Gastrocnemius medialis (tissue), 4 donors: ENCODE measurements at regions not wholly inside any gene's neighbourhood (a gene's known extent, or its start where the extent isn't known, plus 50 kb on each side); places are given as distances from the start of the nearest gene placed in this dataset.

ENCODE experiments used
- ATAC-seq, 2 donors: fragments of 150-250 bp; one replicate each; pipeline ENCODE4 v1.9.1; 2016
- DNase-seq, 2 donors: peaks; one replicate each; pipeline ENCODE4 v3.0.0-alpha.2; 2019
- H3K27ac ChIP-seq, 4 donors: fragments of 200-600 bp; sonication (generic); 1 replicate in 1 of 4; 2 replicates in 3 of 4; pipeline ENCODE4 v1.5.1; 2016 to 2018; ENCODE audit warnings: mild to moderate bottlenecking in 2 of 4, moderate library complexity in 1 of 4
- H3K27me3 ChIP-seq, 3 donors: fragments of 200-600 bp; sonication (generic) in 2 of 3; 1 replicate in 1 of 3; 2 replicates in 2 of 3; pipeline versions ENCODE4 v1.5.1 to v1.6.0; 2016 to 2019; ENCODE audit warnings: mild to moderate bottlenecking in 1 of 3, moderate library complexity in 1 of 3
- H3K36me3 ChIP-seq, 2 donors: fragments of 200-600 bp; sonication (generic) in 1 of 2; one replicate each; pipeline ENCODE4 v1.5.1; 2017 to 2018
- H3K4me1 ChIP-seq, 2 donors: fragments of 200-600 bp; sonication (generic) in 1 of 2; one replicate each; pipeline ENCODE4 v1.5.1; 2016 to 2017; ENCODE audit warnings: mild to moderate bottlenecking in 2 of 2
- H3K4me3 ChIP-seq, 4 donors: fragments of 200-600 bp; sonication (generic) in 3 of 4; 1 replicate in 1 of 4; 2 replicates in 3 of 4; pipeline ENCODE4 v1.5.1; 2016 to 2019; ENCODE audit warnings: mild to moderate bottlenecking in 2 of 4
- H3K9me3 ChIP-seq, 3 donors: fragments of 200-600 bp; sonication (generic) in 2 of 3; 1 replicate in 1 of 3; 2 replicates in 2 of 3; pipeline ENCODE4 v1.5.1; 2016 to 2019
- CTCF ChIP-seq, 5 experiments: fragments of 450-650 bp in 3 of 5; fragments of 200-600 bp in 2 of 5; sonication (generic) in 2 of 5; IDR thresholded peaks in 4 of 5; conservative IDR thresholded peaks in 1 of 5; 1 replicate in 4 of 5; 2 replicates in 1 of 5; pipeline ENCODE4 v1.5.1; 2016 to 2019; ENCODE audit warnings: antibody characterized with exemption in 5 of 5, mild to moderate bottlenecking in 3 of 5, moderate library complexity in 3 of 5
- POLR2A ChIP-seq, 2 donors: fragments of 450-650 bp; IDR thresholded peaks; one replicate each; pipeline ENCODE4 v1.6.1; 2017; ENCODE audit warnings: antibody characterized with exemption in 2 of 2, mild to moderate bottlenecking in 2 of 2, moderate library complexity in 2 of 2
- in situ Hi-C, 4 donors: fragments of 200-750 bp; cut with MboI; loops; one replicate each; pipeline versions ENCODE4 v1.15.0 to v1.8.0; 2017; ENCODE audit warnings: low sequenced_read_pairs in 4 of 4
- intact Hi-C: fragments of 100-400 bp; cut with DNase I; formaldehyde crosslinking; loops from one replicate; pipeline ENCODE4 v1.15.1; 2023; ENCODE audit warnings: low total_unique reads

GRCh38 chr7:24005517-24005916 is 278.5 kb upstream of the NPY start:
- ATAC-seq (no peak), DNase-seq (no peak)
- H3K4me1 ChIP-seq, result no peaks in the 10 kb centered on the region
- no peak overlapping the region for H3K27ac ChIP-seq
- no peak overlapping the region for H3K4me3 ChIP-seq
- H3K27me3 ChIP-seq, result no peaks in the 10 kb centered on the region
- intact Hi-C loops, result no loop called here
- TF ChIP-seq POLR2A (IDR thresholded peaks at IDR 0.05) (no peak), CTCF (IDR thresholded peaks at IDR 0.05 in 4 of 5, conservative IDR thresholded peaks at IDR 0.05 in 1 of 5) (no peak)
- in situ Hi-C loops, result no loop called here
- no peaks in the 10 kb centered on the region for H3K9me3 ChIP-seq
- H3K36me3 ChIP-seq, result no peaks in the 10 kb centered on the region

GRCh38 chr7:24010495-24010894 is 273.5 kb upstream of the NPY start:
- Histone ChIP-seq H3K27ac (no peak overlapping the region), H3K36me3 (no peaks in the 10 kb centered on the region), H3K4me1 (no peaks in the 10 kb centered on the region), H3K4me3 (no peak overlapping the region), H3K27me3 (no peaks in the 10 kb centered on the region), H3K9me3 (peaks cover 0 to 8% (median 0%) of the 10 kb centered on the region in 3 donors)
- ATAC-seq, result no peak
- in situ Hi-C loops, result no loop called here
- intact Hi-C loops, result no loop called here
- no peak for DNase-seq
- TF ChIP-seq POLR2A (IDR thresholded peaks at IDR 0.05) (no peak), CTCF (IDR thresholded peaks at IDR 0.05 in 4 of 5, conservative IDR thresholded peaks at IDR 0.05 in 1 of 5) (no peak)

GRCh38 chr7:24017519-24017918 is 266.5 kb upstream of the NPY start:
- intact Hi-C loops, result no loop called here
- Histone ChIP-seq H3K27ac (no peak overlapping the region), H3K27me3 (no peaks in the 10 kb centered on the region), H3K9me3 (peaks cover 0 to 9% (median 0%) of the 10 kb centered on the region in 3 donors), H3K4me1 (no peaks in the 10 kb centered on the region), H3K36me3 (no peaks in the 10 kb centered on the region), H3K4me3 (no peak overlapping the region)
- DNase-seq (no peak), ATAC-seq (no peak)
- in situ Hi-C loops, result no loop called here
- TF ChIP-seq POLR2A (IDR thresholded peaks at IDR 0.05) (no peak), CTCF (IDR thresholded peaks at IDR 0.05 in 4 of 5, conservative IDR thresholded peaks at IDR 0.05 in 1 of 5) (no peak)

GRCh38 chr7:24018331-24018730 is 265.7 kb upstream of the NPY start:
- Histone ChIP-seq H3K27me3 (no peaks in the 10 kb centered on the region), H3K4me3 (no peak overlapping the region), H3K4me1 (no peaks in the 10 kb centered on the region), H3K9me3 (peaks cover 0 to 9% (median 0%) of the 10 kb centered on the region in 3 donors), H3K27ac (no peak overlapping the region), H3K36me3 (no peaks in the 10 kb centered on the region)
- no peak for ATAC-seq
- no peak for TF ChIP-seq CTCF (IDR thresholded peaks at IDR 0.05 in 4 of 5, conservative IDR thresholded peaks at IDR 0.05 in 1 of 5)
- TF ChIP-seq POLR2A (IDR thresholded peaks at IDR 0.05), result no peak
- intact Hi-C loops, result no loop called here
- no peak for DNase-seq
- in situ Hi-C loops, result no loop called here

- intact Hi-C loops, result no loop called here
- peaks cover 0 to 8% (median 0%) of the 10 kb centered on the region in 3 donors for H3K9me3 ChIP-seq
- in situ Hi-C loops, result no loop called here
These were observed 264.1 kb upstream of the NPY start for GRCh38 chr7:24019841-24020240.

More at GRCh38 chr7:24019841-24020240, 264.1 kb upstream of the NPY start:
- Histone ChIP-seq H3K27me3 (no peaks in the 10 kb centered on the region), H3K4me1 (no peaks in the 10 kb centered on the region), H3K36me3 (no peaks in the 10 kb centered on the region), H3K27ac (no peak overlapping the region), H3K4me3 (no peak overlapping the region)
- DNase-seq (no peak), ATAC-seq (no peak)
- TF ChIP-seq POLR2A (IDR thresholded peaks at IDR 0.05), result no peak
